ENCODE measurements at regions not wholly inside any gene's neighbourhood (a gene's known extent, or its start where the extent isn't known, plus 50 kb on each side); places are given as distances from the start of the nearest gene placed in this dataset.

GRCh38 chr2:236656166-236656565 lies 86.5 kb downstream of the ACKR3 start:
- no peak for DNase-seq

- DNase-seq, result no peak
Measured at GRCh38 chr2:236656721-236657120, 87.1 kb downstream of the ACKR3 start.

GRCh38 chr2:236657215-236657614 lies 87.6 kb downstream of the ACKR3 start:
- DNase-seq, result no peak

GRCh38 chr2:236657801-236658200 lies 88.2 kb downstream of the ACKR3 start:
- no peak for DNase-seq

- no peak for DNase-seq
Measured at GRCh38 chr2:236658974-236659757, 89.5 kb downstream of the ACKR3 start.

- no peak for DNase-seq
Measured at GRCh38 chr2:236659758-236660150, 90.1 kb downstream of the ACKR3 start.

GRCh38 chr2:236661061-236661761 lies 91.6 kb downstream of the ACKR3 start:
- no peak for DNase-seq

GRCh38 chr2:236661762-236662110 lies 92.1 kb downstream of the ACKR3 start:
- DNase-seq, result no peak

GRCh38 chr2:236662231-236663185 lies 92.9 kb downstream of the ACKR3 start:
- DNase-seq, result no peak

- no peak for DNase-seq
Measured at GRCh38 chr2:236663287-236664101, 93.9 kb downstream of the ACKR3 start.

GRCh38 chr2:236664136-236664535 lies 94.5 kb downstream of the ACKR3 start:
- DNase-seq, result no peak

- no peak for DNase-seq
Measured at GRCh38 chr2:236665101-236665500, 95.5 kb downstream of the ACKR3 start.

GRCh38 chr2:236665572-236666118 lies 96.0 kb downstream of the ACKR3 start:
- no peak for DNase-seq

GRCh38 chr2:236666646-236667204 lies 97.1 kb downstream of the ACKR3 start:
- DNase-seq, result no peak

- DNase-seq, result no peak
Measured at GRCh38 chr2:236667526-236667925, 97.9 kb downstream of the ACKR3 start.

GRCh38 chr2:236668531-236668969 lies 98.9 kb downstream of the ACKR3 start:
- no peak for DNase-seq

- DNase-seq, result no peak
Measured at GRCh38 chr2:236670235-236670620, 100.6 kb downstream of the ACKR3 start.

GRCh38 chr2:236671896-236672562 lies 102.4 kb downstream of the ACKR3 start:
- DNase-seq, result no peak

GRCh38 chr2:236672606-236673005 lies 103.0 kb downstream of the ACKR3 start:
- no peak for DNase-seq

GRCh38 chr2:236673126-236673822 lies 103.6 kb downstream of the ACKR3 start:
- no peak for DNase-seq

- DNase-seq, result no peak
Measured at GRCh38 chr2:236673823-236674185, 104.2 kb downstream of the ACKR3 start.
